ENCODE measurements at regions not wholly inside any gene's neighbourhood (a gene's known extent, or its start where the extent isn't known, plus 50 kb on each side); places are given as distances from the start of the nearest gene placed in this dataset.

- DNase-seq (ENCODE audit: low read depth in 2 of 2), result no peak
These were observed 78.4 kb upstream of the NUDT4 start for GRCh38 chr12:93299262-93299846.

- no peak for DNase-seq (ENCODE audit: low read depth in 2 of 2)
These were observed 77.1 kb upstream of the NUDT4 start for GRCh38 chr12:93300611-93301021.

GRCh38 chr12:93302331-93303229 lies 75.1 kb upstream of the NUDT4 start:
- no peak for DNase-seq (ENCODE audit: low read depth in 2 of 2)

GRCh38 chr12:93306636-93307035 lies 71.1 kb upstream of the NUDT4 start:
- no peak for DNase-seq (ENCODE audit: low read depth in 2 of 2)

GRCh38 chr12:93308281-93308680 lies 69.4 kb upstream of the NUDT4 start:
- DNase-seq (ENCODE audit: low read depth in 2 of 2), result no peak

- no peak for DNase-seq (ENCODE audit: low read depth in 2 of 2)
These were observed 65.9 kb upstream of the NUDT4 start for GRCh38 chr12:93311827-93312226.

- DNase-seq (ENCODE audit: low read depth in 2 of 2), result no peak
These were observed 63.6 kb upstream of the NUDT4 start for GRCh38 chr12:93314177-93314497.

- no peak for DNase-seq (ENCODE audit: low read depth in 2 of 2)
These were observed 62.3 kb upstream of the NUDT4 start for GRCh38 chr12:93315385-93315906.

- DNase-seq (ENCODE audit: low read depth in 2 of 2), result no peak
These were observed 61.7 kb upstream of the NUDT4 start for GRCh38 chr12:93315907-93316622.

GRCh38 chr12:93316623-93316971 lies 61.1 kb upstream of the NUDT4 start:
- no peak for DNase-seq (ENCODE audit: low read depth in 2 of 2)

GRCh38 chr12:93317227-93317626 lies 60.5 kb upstream of the NUDT4 start:
- no peak for DNase-seq (ENCODE audit: low read depth in 2 of 2)

GRCh38 chr12:93318720-93319522 lies 58.8 kb upstream of the NUDT4 start:
- no peak for DNase-seq (ENCODE audit: low read depth in 2 of 2)

- no peak for DNase-seq (ENCODE audit: low read depth in 2 of 2)
These were observed 58.1 kb upstream of the NUDT4 start for GRCh38 chr12:93319523-93320050.

GRCh38 chr12:93322784-93323183 lies 54.9 kb upstream of the NUDT4 start:
- no peak for DNase-seq (ENCODE audit: low read depth in 2 of 2)

GRCh38 chr12:93323625-93324329 lies 53.9 kb upstream of the NUDT4 start:
- DNase-seq (ENCODE audit: low read depth in 2 of 2), result no peak

- DNase-seq (ENCODE audit: low read depth in 2 of 2), result no peak
These were observed 51.9 kb upstream of the NUDT4 start for GRCh38 chr12:93325855-93326254.

Data from stimulated activated CD8-positive, alpha-beta memory T cell treated with anti-CD3 and anti-CD28 coated beads, Interleukin-15, amount 100 ng/mL, for 4 hours (primary cell).